Fibroblast of pulmonary artery (primary cell): ENCODE measurements at regions not wholly inside any gene's neighbourhood (a gene's known extent, or its start where the extent isn't known, plus 50 kb on each side); places are given as distances from the start of the nearest gene placed in this dataset.

Experiments used
- DNase-seq: peaks from one replicate; pipeline ENCODE4 v3.0.0-alpha.2; 2010; ENCODE audit warnings: low read depth
- H3K4me3 ChIP-seq: replicated peaks from 2 replicates; pipeline ENCODE4 v1.5.1; 2011; ENCODE audit warnings: low read depth, mild to moderate bottlenecking, control low read depth, low read length, moderate library complexity
- CTCF ChIP-seq: IDR thresholded peaks from 2 replicates; pipeline ENCODE4 v1.5.1; 2011; ENCODE audit warnings: mild to moderate bottlenecking, control low read depth, low read length, inconsistent platforms; ENCODE audit errors: missing control alignments

- no peak overlapping the region for H3K4me3 ChIP-seq
- no peak for DNase-seq
These were observed 633.1 kb downstream of the BCL11A start for GRCh38 chr2:59920307-59920706.

GRCh38 chr2:59919579-59919978 lies 633.9 kb downstream of the BCL11A start:
- DNase-seq: no peak
- TF ChIP-seq CTCF: no peak
- no peak overlapping the region for H3K4me3 ChIP-seq

More at GRCh38 chr2:59920307-59920706, 633.1 kb downstream of the BCL11A start:
- TF ChIP-seq CTCF: no peak

- TF ChIP-seq CTCF: no peak
- DNase-seq: no peak
- no peak overlapping the region for H3K4me3 ChIP-seq
These were observed 641.4 kb downstream of the BCL11A start for GRCh38 chr2:59912042-59912441.

- no peak overlapping the region for H3K4me3 ChIP-seq
- no peak for TF ChIP-seq CTCF
- no peak for DNase-seq
These were observed 643.3 kb downstream of the BCL11A start for GRCh38 chr2:59910166-59910565.

GRCh38 chr2:59909147-59909546 lies 644.3 kb downstream of the BCL11A start:
- TF ChIP-seq CTCF: no peak

GRCh38 chr2:59905731-59906130 lies 647.7 kb downstream of the BCL11A start:
- no peak for TF ChIP-seq CTCF
- DNase-seq: no peak
- no peak overlapping the region for H3K4me3 ChIP-seq

More at GRCh38 chr2:59909147-59909546, 644.3 kb downstream of the BCL11A start:
- no peak for DNase-seq
- H3K4me3 ChIP-seq: no peak overlapping the region

GRCh38 chr2:59903994-59904544 lies 649.4 kb downstream of the BCL11A start:
- H3K4me3 ChIP-seq: no peak overlapping the region
- TF ChIP-seq CTCF: no peak
- no peak for DNase-seq
